Nucleus accumbens (tissue), 56 donors: ENCODE measurements at regions not wholly inside any gene's neighbourhood (a gene's known extent, or its start where the extent isn't known, plus 50 kb on each side); places are given as distances from the start of the nearest gene placed in this dataset.
A peak's percentile ranks its signal among the peaks of the same experiment; 100 is the strongest.
"Not testable (repeated sequence)": the region's sequence is repeated elsewhere in the genome, so short reads cannot be mapped to it uniquely, and the experiment has no call there.

Source experiments
- DNase-seq, 56 donors: peaks; one replicate each; lab custom pipeline; 2025; lab: John Stamatoyannopoulos, UW

- DNase-seq: no peak
Measured at GRCh38 chr6:168255283-168255881, 64.2 kb downstream of the DACT2 start.

GRCh38 chr6:168252267-168252666 lies 67.3 kb downstream of the DACT2 start:
- no peak for DNase-seq

GRCh38 chr6:168250250-168250649 lies 69.3 kb downstream of the DACT2 start:
- no peak for DNase-seq

GRCh38 chr6:168249746-168250145 lies 69.8 kb downstream of the DACT2 start:
- no peak for DNase-seq

- DNase-seq: no peak
Measured at GRCh38 chr6:168248148-168248620, 71.4 kb downstream of the DACT2 start.

GRCh38 chr6:168247443-168248147 lies 72.0 kb downstream of the DACT2 start:
- peak in 3 of 56 donors; percentile 10 to 21 (median 17) for DNase-seq

GRCh38 chr6:168244961-168245551 lies 74.5 kb downstream of the DACT2 start:
- DNase-seq: no peak

- no peak for DNase-seq
Measured at GRCh38 chr6:168243812-168244376, 75.7 kb downstream of the DACT2 start.

GRCh38 chr6:168242940-168243225 lies 76.7 kb downstream of the DACT2 start:
- no peak for DNase-seq

GRCh38 chr6:168242111-168242939 lies 77.3 kb downstream of the DACT2 start:
- no peak for DNase-seq

GRCh38 chr6:168240160-168240559 lies 79.4 kb downstream of the DACT2 start:
- DNase-seq: no peak

- no peak for DNase-seq
Measured at GRCh38 chr6:168239044-168239773, 80.4 kb downstream of the DACT2 start.

GRCh38 chr6:168238159-168238909 lies 81.2 kb downstream of the DACT2 start:
- DNase-seq: no peak

- not testable (repeated sequence) for DNase-seq
Measured at GRCh38 chr6:168233875-168234213, 85.7 kb downstream of the DACT2 start.

- peak in 3 of 56 donors; percentile 24 to 30 (median 28) for DNase-seq
Measured at GRCh38 chr6:168232989-168233874, 86.3 kb downstream of the DACT2 start.

- no peak for DNase-seq
Measured at GRCh38 chr6:168232528-168232927, 87.0 kb downstream of the DACT2 start.

- peak in 1 of 56 donors; percentile 12 for DNase-seq
Measured at GRCh38 chr6:168232062-168232461, 87.5 kb downstream of the DACT2 start.

- peak in 1 of 56 donors; percentile 31 for DNase-seq
Measured at GRCh38 chr6:168231393-168231957, 88.1 kb downstream of the DACT2 start.
